ENCODE measurements at regions not wholly inside any gene's neighbourhood (a gene's known extent, or its start where the extent isn't known, plus 50 kb on each side); places are given as distances from the start of the nearest gene placed in this dataset.

DNA sequence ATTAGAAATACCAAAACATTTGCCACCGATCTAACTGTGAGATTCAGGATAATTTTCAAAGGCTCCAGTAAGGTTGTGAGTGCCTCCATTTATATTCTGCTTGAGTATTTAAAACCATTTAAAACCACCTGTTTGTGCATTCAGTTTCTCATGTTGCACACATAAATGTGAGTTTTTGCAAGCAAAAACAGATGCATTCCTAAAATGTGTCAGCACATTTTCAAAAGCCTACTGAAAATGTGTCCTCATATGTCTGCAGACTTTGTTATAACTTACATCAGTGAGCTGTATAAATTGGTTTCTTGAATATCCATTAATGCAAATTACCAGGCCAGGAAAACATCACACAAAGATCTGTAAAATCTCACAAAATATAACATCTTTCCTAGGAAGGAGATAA is 676.6 kb upstream of the EPHA7 start:
- TF ChIP-seq, protein P1, sequence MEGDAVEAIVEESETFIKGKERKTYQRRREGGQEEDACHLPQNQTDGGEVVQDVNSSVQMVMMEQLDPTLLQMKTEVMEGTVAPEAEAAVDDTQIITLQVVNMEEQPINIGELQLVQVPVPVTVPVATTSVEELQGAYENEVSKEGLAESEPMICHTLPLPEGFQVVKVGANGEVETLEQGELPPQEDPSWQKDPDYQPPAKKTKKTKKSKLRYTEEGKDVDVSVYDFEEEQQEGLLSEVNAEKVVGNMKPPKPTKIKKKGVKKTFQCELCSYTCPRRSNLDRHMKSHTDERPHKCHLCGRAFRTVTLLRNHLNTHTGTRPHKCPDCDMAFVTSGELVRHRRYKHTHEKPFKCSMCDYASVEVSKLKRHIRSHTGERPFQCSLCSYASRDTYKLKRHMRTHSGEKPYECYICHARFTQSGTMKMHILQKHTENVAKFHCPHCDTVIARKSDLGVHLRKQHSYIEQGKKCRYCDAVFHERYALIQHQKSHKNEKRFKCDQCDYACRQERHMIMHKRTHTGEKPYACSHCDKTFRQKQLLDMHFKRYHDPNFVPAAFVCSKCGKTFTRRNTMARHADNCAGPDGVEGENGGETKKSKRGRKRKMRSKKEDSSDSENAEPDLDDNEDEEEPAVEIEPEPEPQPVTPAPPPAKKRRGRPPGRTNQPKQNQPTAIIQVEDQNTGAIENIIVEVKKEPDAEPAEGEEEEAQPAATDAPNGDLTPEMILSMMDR (IDR thresholded peaks at IDR 0.05), result no peak
- TF ChIP-seq EP300 (IDR thresholded peaks at IDR 0.05) (no peak), POLR2A (IDR thresholded peaks at IDR 0.05) (no peak)

Measured in ovary (tissue), 3 donors.